Keratinocyte (primary cell): ENCODE measurements at regions not wholly inside any gene's neighbourhood (a gene's known extent, or its start where the extent isn't known, plus 50 kb on each side); places are given as distances from the start of the nearest gene placed in this dataset.

Experiments
- CTCF ChIP-seq, 3 experiments: IDR thresholded peaks in 1 of 3; conservative IDR thresholded peaks in 1 of 3; optimal IDR thresholded peaks in 1 of 3; 2 replicates in 2 of 3; 3 replicates in 1 of 3; pipeline versions ENCODE3 to v1.5.1; 2011; ENCODE audit warnings: low read length in 3 of 3, mild to moderate bottlenecking in 3 of 3, moderate library complexity in 2 of 3, control low read depth in 1 of 3, inconsistent platforms in 1 of 3; ENCODE audit not compliant: insufficient read depth in 2 of 3; ENCODE audit errors: extremely low read depth in 1 of 3
- EZH2 ChIP-seq: IDR thresholded peaks from one replicate; pipeline ENCODE4 v1.6.1; 2012; ENCODE audit warnings: inconsistent platforms, mild to moderate bottlenecking, low read length, moderate library complexity

DNA sequence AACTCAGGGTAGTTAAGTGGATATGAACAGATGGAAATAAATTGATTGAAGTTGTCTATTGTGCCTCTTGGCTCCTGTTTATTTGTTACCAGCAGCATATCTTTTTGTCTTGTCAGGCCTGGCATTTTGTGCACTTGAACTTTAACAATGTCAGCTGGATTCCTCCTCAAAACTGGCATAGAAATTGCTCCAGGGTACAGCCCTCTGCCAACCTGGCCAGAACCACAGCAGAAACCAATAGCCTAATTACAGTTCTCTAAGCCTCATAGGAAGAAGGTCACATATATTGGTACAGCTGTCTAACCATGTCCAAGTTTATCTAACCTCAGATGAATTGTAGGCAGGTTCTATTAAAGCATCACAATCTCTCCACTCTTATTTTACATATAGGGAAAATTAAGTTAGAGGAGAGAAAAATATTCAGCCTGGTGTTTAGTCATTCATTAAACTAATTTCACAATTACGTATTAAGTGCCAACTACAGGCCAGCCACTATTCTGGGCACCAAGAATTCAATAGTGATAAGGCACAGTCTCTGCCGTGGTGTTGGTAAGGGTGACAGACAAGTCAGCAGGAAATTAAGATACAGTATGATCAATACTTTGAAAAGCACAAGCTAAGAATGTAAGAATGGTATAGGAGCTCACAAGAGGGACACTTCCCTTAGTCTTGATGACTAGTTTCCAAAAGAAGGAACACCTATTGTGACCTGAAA is 452.9 kb upstream of the NECTIN3 start:
- no peak for TF ChIP-seq CTCF (optimal IDR thresholded peaks at IDR 0.05 in 1 of 3, IDR thresholded peaks at IDR 0.05 in 1 of 3, conservative IDR thresholded peaks at IDR 0.05 in 1 of 3; ENCODE audit: extremely low read depth in 1 of 3, insufficient read depth in 2 of 3, low read length in 3 of 3)
- no peak for TF ChIP-seq EZH2
